Nephron (organoid): ENCODE measurements at regions not wholly inside any gene's neighbourhood (a gene's known extent, or its start where the extent isn't known, plus 50 kb on each side); places are given as distances from the start of the nearest gene placed in this dataset.
"Not testable (repeated sequence)": the region's sequence is repeated elsewhere in the genome, so short reads cannot be mapped to it uniquely, and the experiment has no call there.

Source experiments
- H3K27ac Mint-ChIP-seq, 3 experiments: 2 replicates each; pipeline ENCODE4 v1.8.0; 2020; ENCODE audit warnings: mixed read lengths in 3 of 3, mild to moderate bottlenecking in 2 of 3, moderate library complexity in 1 of 3
- H3K27me3 Mint-ChIP-seq: 2 replicates; pipeline ENCODE4 v1.8.0; 2021; ENCODE audit warnings: low read depth, mild to moderate bottlenecking, moderate library complexity, mixed read lengths
- H3K36me3 Mint-ChIP-seq: 2 replicates; pipeline ENCODE4 v1.8.0; 2020; ENCODE audit warnings: low read depth, mixed read lengths
- H3K4me1 Mint-ChIP-seq: 2 replicates; pipeline ENCODE4 v1.8.0; 2020; ENCODE audit warnings: mixed read lengths
- H3K4me3 Mint-ChIP-seq, 3 experiments: 2 replicates each; pipeline ENCODE4 v1.8.0; 2020; ENCODE audit warnings: mild to moderate bottlenecking in 3 of 3, mixed read lengths in 3 of 3, moderate library complexity in 2 of 3
- H3K9me3 Mint-ChIP-seq: 2 replicates; pipeline ENCODE4 v1.8.0; 2020; ENCODE audit warnings: mixed read lengths
- TF ChIP-seq, protein P1 (sequence below), 3 experiments: fragments of 200-600 bp; sonication (generic); IDR thresholded peaks; one replicate each; pipeline ENCODE4 v1.5.0; 2021; ENCODE audit warnings: antibody characterized with exemption in 3 of 3; ENCODE audit not compliant: unreplicated experiment in 3 of 3

DNA sequence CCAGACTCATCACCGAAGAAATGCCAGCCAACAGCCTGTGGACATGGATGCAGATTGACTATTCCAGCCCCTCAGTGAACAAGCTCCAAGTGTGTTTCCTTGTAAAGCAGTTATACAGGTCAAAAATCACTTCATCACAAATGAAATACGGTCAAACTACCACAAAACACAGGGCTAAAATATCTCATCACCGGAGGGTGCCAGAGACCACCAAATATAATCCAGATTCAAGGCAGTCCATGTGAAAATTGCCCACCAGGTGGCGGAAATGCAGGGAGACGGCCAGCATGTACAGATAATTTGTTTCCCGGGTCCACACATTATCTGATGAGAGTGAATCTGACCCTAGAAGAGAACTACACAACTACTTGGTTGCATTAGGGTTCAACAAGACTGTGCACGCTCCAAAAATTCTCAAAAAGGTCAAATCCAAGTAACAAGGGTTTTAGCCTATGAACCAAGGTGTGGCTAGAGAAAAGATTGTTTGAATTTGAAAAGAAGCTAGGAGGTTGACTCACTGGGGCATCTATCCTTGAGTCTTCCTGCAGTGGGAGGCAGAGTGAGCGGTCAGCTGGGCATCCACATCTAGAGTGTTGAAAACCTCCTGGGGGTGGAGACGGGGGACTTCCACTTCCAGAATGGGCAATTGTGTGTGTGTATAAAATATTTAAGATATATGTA lies 71.7 kb downstream of the IGLL5 start:
- H3K4me3 Mint-ChIP-seq = no peak overlapping the region
- H3K9me3 Mint-ChIP-seq = peaks cover 26% of the 10 kb centered on the region
- TF ChIP-seq, protein P1, sequence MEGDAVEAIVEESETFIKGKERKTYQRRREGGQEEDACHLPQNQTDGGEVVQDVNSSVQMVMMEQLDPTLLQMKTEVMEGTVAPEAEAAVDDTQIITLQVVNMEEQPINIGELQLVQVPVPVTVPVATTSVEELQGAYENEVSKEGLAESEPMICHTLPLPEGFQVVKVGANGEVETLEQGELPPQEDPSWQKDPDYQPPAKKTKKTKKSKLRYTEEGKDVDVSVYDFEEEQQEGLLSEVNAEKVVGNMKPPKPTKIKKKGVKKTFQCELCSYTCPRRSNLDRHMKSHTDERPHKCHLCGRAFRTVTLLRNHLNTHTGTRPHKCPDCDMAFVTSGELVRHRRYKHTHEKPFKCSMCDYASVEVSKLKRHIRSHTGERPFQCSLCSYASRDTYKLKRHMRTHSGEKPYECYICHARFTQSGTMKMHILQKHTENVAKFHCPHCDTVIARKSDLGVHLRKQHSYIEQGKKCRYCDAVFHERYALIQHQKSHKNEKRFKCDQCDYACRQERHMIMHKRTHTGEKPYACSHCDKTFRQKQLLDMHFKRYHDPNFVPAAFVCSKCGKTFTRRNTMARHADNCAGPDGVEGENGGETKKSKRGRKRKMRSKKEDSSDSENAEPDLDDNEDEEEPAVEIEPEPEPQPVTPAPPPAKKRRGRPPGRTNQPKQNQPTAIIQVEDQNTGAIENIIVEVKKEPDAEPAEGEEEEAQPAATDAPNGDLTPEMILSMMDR (IDR thresholded peaks at IDR 0.05; ENCODE audit: unreplicated experiment in 3 of 3) = peak; percentile 97 to 99 (median 97)
- no peaks in the 10 kb centered on the region for H3K4me1 Mint-ChIP-seq
- peaks cover 7% of the 10 kb centered on the region for H3K36me3 Mint-ChIP-seq
- no peak overlapping the region for H3K27ac Mint-ChIP-seq
- peaks cover 36% of the 10 kb centered on the region for H3K27me3 Mint-ChIP-seq

DNA sequence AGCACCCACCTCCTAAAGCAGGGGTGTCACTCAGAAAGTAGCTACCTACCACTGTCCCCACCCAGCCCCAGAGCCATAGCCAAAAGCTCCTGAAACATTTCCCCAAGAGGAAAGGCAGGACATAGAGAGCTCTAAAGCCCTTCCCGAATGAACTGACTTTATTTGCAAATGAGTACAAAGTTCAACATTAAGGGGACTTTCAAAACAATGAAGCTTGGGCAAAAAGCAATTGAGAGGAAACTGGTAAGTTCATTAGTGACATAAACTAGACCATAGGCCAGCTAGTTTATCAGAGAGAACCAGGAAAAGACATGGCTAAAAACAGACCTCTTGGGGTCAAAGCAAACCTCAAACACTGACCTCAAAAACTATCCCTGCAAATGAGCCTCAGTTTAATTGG lies 72.7 kb downstream of the IGLL5 start:
- TF ChIP-seq, protein P1 (IDR thresholded peaks at IDR 0.05; ENCODE audit: unreplicated experiment in 3 of 3) = no peak
- H3K27me3 Mint-ChIP-seq = peaks cover 30% of the 10 kb centered on the region
- peaks cover 7% of the 10 kb centered on the region for H3K36me3 Mint-ChIP-seq
- H3K9me3 Mint-ChIP-seq = peaks cover 36% of the 10 kb centered on the region
- no peaks in the 10 kb centered on the region for H3K4me1 Mint-ChIP-seq
- H3K27ac Mint-ChIP-seq = no peak overlapping the region
- no peak overlapping the region for H3K4me3 Mint-ChIP-seq

DNA sequence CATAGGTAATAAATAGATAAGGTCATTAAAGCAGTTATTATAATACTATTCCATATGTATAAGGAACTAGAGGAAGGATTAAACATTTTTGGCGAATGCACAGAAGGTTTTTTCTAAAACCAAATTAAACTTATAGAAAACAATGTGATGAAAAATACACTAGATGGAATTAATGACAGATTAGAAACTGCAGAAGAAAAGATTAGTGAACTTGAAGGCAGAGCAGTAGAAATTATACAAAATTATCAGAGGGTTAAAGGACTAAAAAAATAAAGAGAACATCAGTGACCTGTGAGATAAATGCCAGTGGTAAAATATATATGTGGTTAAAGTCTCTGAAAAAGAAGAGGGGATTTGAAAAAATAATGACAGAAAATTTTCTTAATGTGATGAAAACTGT lies 74.0 kb downstream of the IGLL5 start:
- H3K27ac Mint-ChIP-seq = no peak overlapping the region
- TF ChIP-seq, protein P1 (IDR thresholded peaks at IDR 0.05; ENCODE audit: unreplicated experiment in 3 of 3) = no peak
- H3K36me3 Mint-ChIP-seq = peaks cover 7% of the 10 kb centered on the region
- H3K27me3 Mint-ChIP-seq = peaks cover 18% of the 10 kb centered on the region
- no peak overlapping the region for H3K4me3 Mint-ChIP-seq
- H3K4me1 Mint-ChIP-seq = no peaks in the 10 kb centered on the region
- H3K9me3 Mint-ChIP-seq = peaks cover 37% of the 10 kb centered on the region

DNA sequence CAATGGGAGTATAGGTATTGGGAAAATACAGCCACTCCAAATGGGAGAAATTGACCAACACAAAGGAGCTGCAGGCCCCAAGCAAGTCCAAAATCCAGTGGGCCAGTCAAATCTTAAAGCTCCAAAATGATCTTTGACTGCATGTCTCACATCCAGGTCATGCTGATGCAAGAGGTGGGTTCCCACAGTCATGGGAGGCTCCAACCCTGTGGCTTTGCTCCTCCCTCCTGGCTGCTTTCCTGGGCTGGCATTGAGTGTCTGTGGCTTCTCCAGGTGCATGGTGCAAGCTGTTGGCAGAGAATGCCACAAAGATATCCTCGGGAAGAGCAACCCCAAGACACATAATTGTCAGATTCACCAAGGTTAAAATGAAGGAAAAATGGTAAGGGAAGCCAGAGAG lies 80.8 kb downstream of the IGLL5 start:
- H3K27me3 Mint-ChIP-seq = peaks cover 38% of the 10 kb centered on the region
- H3K4me1 Mint-ChIP-seq = no peaks in the 10 kb centered on the region
- TF ChIP-seq, protein P1 (IDR thresholded peaks at IDR 0.05; ENCODE audit: unreplicated experiment in 3 of 3) = no peak
- H3K36me3 Mint-ChIP-seq = peaks cover 3% of the 10 kb centered on the region
- H3K9me3 Mint-ChIP-seq = peaks cover 27% of the 10 kb centered on the region
- no peak overlapping the region for H3K4me3 Mint-ChIP-seq
- no peak overlapping the region for H3K27ac Mint-ChIP-seq

DNA sequence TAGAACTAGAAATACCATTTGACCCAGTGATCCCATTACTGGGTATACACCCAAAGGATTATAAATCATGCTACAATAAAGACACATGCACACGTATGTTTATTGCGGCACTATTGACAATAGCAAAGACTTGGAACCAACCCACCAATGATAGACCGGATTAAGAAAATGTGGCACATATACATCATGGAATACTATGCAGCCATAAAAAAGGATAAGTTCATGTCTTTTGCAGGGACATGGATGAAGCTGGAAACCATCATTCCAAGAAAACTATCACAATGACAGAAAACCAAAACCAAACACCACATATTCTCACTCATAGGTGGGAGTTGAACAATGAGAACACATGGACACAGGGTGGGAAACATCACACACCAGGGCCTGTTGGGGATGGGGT lies 85.0 kb downstream of the IGLL5 start:
- not testable (repeated sequence) for H3K27ac Mint-ChIP-seq, H3K4me1 Mint-ChIP-seq, H3K9me3 Mint-ChIP-seq, H3K36me3 Mint-ChIP-seq, H3K4me3 Mint-ChIP-seq
- H3K27me3 Mint-ChIP-seq = peaks cover 52% of the 10 kb centered on the region

DNA sequence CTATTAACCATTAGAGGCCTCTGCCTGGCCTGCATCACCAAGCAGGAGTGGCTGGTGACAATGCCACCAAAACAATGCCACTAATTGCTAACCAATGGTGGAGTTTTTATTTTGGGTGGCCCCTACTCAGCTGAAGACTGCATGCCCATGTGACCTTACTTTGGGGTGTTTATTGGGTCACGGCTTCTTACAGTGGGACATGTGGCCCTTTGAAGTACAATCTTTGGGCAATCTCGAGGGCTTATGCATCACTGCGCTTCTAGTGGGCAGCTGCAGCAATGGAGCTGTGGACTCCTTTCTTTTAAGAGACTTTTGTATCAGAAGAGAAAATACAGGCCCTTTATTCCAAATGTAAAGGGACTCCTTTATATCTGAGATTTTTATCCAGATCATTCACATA lies 85.7 kb downstream of the IGLL5 start:
- Mint-ChIP-seq H3K9me3 (no peaks in the 10 kb centered on the region), H3K27me3 (peaks cover 52% of the 10 kb centered on the region), H3K36me3 (no peaks in the 10 kb centered on the region), H3K4me1 (no peaks in the 10 kb centered on the region), H3K4me3 (no peak overlapping the region), H3K27ac (no peak overlapping the region)
- TF ChIP-seq, protein P1 (IDR thresholded peaks at IDR 0.05; ENCODE audit: unreplicated experiment in 3 of 3) = no peak
